ENCODE measurements at regions not wholly inside any gene's neighbourhood (a gene's known extent, or its start where the extent isn't known, plus 50 kb on each side); places are given as distances from the start of the nearest gene placed in this dataset.
"Not testable (repeated sequence)": the region's sequence is repeated elsewhere in the genome, so short reads cannot be mapped to it uniquely, and the experiment has no call there.

DNA sequence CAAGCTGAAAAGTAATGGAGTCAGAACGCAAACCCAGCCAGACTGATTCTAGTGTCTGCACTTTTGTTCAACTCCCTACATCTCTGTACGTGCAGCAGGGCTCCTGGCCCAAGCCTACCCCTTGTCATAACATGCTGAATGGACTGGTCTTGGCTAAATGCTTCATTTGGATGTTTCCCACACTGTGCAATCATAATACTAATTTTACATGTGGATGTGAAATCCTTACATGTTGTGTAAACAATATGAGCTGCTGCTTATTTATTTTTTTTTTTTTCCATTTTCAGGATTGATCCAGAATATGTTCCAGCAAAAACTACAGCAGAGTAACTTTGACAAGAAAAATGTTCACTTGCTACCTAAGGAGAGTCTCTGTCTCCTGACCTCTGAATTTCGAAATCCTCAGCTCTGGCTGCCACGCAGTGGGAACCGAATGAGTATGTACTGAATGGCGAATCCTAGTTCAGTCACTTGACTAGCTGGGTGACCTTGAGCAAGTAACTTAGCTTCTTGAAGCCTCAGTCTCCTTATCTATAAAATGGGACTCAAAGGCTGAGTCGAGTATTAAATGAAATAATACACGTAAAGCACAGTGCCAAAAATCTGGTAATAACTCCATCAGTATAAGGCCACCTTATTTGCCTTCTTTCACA, 133.4 kb downstream of the EHF start:
- no peak for DNase-seq (ENCODE audit: low spot score)

DNA sequence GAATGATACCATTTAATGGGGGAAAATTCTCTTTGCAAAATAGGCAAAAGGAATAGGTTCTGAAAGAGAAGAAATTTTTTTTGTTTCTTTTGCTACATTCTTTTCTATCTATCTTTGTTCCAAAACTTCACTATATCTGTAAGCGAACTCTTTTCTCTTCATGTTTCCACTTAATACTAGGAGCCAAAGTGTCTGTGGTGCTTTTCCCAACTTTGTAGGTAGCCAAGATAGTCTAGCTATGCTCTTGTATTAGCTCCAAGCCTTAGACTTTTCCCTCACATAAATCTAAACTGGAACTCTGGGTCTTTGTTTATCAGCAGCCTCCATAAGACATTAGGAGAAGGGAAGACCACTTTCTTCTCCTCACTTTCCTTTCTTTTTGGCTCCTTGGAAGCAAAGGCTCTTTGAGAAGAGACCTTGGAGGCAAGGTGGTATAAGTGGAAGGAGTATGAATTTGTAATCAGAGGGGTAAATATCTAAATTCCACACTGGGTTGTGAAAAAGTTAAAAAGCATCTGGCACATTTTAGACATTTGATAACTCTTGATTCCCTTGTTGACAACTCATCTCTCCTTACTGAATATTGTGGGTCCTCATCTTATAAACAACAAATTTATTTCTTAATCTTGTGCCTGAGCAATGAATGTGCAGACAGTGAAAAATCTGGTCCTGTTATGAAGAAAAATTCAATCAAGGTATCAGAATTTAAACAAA, 130.0 kb downstream of the EHF start:
- no peak for DNase-seq (ENCODE audit: low spot score)

DNA sequence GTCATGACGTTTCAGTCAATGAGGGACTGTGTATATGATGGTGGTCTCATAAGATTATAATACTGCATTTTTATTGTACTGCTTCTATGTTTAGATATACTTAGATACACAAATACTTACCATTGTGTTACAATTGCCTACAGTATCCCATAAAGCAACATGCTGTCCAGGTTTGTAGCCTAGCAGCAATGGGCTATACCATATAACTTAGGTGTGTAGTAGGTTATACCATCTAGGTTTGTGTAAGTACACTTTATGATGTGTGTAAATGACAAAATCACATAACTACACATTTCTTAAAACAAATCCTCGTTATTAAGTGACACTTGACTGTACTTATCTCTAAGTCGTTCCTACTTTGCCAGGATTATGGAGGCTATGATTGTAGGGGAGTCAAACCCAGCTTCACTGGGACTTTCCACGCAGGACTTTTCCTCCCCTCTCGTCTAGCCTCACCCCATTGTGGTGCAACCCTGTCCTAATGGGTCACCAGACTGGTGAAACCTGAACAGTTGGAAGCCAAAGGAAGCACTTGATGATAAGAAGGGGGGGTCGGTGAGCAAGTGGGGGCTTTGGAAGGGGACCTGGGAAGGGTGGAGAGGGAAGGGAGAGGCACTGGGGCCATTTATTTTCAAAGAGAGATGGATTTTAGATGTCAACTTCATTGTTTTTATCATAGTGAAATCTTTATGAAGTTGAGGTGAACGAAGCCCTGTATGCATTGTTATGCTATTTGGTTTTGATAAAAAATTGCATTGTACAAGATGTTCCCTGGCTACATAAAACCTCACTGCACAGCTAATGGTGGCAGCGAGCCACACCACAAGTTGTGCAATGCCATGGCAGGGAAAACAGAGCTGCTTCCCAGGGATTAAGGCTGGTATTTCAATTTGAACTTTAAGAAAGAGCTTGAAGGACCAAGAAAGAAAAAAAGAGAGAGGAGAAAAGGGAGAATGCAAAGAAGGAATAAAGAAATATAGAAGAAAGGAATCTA, 129.1 kb downstream of the EHF start:
- DNase-seq (ENCODE audit: low spot score), result no peak

DNA sequence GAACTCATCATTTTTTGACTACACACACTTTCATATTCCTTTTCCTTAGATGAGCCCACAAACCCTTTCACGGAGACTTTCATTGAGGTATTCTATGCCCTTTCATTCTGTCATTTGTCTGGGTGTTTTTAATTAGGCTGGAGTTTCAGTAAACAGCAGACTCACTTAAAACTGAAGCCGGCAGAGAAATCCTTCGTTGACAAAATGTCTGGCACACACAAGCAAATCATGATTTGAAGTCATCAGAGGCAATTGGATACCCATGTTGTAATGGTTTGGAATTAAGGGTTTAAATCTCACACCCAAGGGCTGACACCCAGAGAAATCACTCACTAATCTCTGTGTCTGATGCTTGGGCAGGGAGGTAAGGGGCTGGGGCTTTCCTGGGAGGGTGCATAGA, 127.1 kb downstream of the EHF start:
- no peak for DNase-seq (ENCODE audit: low spot score)

DNA sequence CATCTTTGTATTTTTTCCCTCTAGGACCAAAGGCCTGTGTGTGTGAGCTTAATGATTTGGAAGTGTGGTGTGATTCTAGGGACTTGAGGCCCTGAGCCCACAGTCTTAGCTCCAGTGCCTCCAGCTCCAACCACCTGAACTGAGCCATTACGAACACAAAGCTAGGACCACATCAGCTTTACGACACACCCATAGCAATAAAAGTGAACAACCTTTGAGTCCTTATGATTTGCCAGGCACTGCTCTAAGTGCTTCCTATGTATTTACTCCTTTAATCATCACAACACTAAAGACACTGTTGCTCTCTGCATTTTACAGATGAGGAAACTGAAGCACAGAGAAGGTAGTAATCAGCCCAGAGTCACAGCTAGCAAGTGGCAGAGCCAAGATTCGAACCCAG, 126.4 kb downstream of the EHF start:
- no peak for DNase-seq (ENCODE audit: low spot score)

DNA sequence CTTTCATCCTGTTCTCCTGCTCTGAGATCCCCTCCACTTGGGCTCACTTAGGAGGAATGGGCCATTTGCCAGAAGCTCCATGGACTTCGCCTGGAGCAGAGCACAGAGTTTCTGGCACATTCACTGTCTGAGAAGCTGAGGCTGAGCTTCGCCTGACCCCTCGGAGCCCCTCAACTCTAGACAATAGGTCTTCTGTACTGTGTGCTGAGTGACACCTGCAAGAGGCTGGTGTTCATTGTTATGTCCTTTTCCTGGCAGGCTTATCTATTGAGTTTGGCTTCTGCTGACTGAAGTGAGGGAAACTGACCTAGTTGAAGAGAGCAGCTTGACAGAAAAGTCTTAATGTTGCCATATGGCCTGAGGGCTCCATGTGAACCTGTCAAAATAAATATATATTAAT, 124.3 kb downstream of the EHF start:
- no peak for DNase-seq (ENCODE audit: low spot score)

DNA sequence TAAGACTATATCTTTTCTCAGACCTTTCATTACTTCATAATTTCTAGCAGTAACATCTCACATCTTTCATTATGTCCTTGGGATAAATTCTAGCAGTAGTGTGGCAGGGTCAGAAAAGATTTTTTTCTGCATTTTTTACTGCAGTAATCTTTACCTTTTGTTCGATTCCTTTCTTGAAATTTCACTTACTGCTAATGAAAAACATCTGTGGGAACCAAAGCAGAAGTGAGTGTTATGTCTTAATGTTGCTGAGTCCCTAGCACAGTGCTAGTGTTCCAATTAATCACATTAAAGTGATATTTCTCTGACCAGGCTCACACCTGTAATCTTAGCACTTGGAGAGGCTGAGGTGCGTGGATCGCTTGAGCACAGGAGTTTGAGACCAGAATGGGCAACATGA, 123.6 kb downstream of the EHF start:
- DNase-seq (ENCODE audit: low spot score), result no peak

DNA sequence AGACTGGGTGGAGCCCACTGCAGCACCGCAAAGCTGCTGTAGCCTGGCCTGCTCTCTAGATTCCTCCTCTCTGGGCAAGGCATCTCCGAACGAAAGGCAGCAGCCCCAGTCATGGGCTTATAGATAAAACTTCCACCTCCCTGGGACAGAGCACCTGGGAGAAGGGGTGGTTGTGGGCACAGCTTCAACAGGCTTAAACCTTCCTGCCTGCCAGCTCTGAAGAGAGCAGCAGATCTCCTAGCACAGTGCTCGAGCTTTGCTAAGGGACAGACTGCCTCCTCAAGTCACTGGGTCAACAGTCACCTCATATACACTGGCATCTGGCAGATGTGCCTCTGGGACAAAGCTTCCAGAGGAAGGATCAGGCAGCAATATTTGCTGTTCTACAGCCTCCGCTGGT, 117.3 kb downstream of the EHF start:
- DNase-seq (ENCODE audit: low spot score), result no peak

DNA sequence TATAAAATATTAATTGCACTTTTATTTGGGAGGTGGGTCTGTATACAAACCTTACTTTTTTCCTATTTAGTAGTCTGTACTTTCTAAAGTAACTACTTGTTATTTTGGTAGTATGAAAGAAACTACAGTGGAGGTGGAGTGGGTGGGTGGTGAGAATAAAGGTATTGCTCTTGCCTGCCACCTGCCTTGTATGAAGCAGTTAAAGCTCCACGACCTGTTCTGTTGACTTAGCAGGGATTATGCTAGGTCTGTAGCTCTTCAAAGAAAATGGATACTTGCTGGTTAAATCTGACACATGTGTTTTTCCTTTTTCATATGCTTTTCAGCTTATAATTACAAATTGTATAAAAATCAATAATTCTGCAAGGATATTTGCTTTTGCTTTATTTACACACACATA, 111.9 kb downstream of the EHF start:
- no peak for DNase-seq (ENCODE audit: low spot score)

DNA sequence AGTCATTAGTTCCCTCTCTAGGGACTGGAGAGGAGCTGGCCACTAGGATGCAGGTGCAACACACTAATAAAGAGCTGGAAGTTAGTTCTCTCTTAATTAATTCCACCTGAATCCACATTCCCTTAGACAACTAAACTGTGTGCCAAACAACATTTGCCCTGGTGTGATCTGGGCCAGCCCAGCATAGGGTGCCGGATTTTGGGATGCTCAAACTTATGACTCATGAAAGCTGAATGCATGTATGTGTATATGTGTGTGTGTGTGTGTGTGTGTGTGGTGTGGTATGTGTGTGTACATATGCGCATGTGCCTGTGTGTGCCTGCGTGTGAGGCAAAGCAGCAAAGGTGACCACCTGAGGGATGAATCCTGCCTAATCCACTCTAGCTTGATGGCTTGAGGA, 110.7 kb downstream of the EHF start:
- no peak for DNase-seq (ENCODE audit: low spot score)

DNA sequence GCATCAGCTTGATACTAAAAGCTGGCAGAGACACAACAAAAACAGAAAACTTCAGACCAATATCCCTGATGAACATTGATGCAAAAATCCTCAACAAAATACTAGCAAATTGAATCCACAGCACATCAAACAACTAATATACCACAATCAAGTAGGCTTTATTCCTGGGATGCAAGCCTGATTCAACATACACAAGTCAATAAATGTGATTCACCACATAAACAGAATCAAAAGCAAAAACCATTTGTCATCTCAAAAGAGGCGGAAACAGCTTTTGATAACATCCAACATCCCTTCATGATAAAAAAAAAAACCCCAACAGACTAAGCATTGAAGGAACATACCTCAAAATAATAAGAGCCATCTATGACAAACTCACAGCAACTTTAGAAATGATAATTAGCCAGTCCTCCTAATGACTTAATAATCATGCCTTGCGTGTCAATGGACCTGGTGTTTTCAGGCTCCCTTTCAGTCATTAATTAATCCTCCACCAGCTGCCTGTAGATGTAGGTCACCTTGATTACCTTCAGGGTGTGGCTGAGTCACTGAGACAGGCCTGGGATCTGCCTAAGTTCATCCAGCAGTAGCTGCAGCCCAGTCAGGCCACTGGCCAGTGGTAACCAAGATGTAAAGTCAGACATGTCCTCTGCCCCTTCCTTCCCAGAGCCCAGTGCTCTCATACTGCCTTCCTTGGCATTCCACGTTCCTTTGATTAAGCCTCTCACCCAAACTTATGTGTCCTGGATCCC, 109.8 kb downstream of the EHF start:
- DNase-seq (ENCODE audit: low spot score), result no peak

DNA sequence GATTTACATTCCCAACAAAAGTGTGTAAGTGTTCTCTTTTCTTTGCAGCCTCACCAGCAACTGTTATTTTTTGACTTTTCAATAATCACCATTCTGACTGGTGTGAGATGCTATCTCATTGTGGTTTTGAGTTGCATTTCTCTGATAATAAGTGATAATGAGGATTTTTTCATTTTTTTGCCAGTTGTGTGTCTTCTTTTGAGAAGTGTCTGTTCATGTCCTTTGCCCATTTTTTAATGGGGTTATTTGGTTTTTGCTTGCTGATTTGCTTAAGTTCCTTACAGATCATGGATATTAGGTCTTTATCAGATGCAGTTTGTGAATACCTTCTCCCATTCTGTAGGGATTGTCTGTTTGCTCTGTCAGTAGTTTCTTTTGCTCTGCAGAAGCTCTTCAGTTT, 107.7 kb downstream of the EHF start:
- no peak for DNase-seq (ENCODE audit: low spot score)

DNA sequence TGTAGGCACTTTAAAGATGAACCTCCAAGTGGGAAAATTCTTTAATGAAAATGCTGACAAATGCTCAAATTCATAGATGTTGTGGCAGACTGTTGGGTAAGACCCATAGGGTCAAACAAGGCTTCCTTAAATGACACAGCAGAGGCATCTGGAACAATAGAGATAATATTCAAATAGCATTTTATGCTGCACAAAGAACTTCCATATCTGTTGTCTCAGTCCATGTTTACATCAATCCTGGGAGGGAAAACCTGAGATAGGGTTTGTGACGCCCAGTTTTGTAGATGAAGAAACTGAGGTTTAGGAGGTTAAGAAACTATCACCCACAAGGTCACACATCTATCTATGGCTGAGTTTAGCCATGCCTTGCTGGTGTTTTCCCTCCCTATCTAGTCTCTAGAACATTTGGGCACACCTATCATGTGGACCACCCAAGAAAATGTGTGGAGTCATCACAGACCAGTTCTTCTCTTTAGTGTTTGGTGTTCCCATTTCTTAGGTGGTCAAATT, 106.4 kb downstream of the EHF start:
- DNase-seq (ENCODE audit: low spot score), result no peak

DNA sequence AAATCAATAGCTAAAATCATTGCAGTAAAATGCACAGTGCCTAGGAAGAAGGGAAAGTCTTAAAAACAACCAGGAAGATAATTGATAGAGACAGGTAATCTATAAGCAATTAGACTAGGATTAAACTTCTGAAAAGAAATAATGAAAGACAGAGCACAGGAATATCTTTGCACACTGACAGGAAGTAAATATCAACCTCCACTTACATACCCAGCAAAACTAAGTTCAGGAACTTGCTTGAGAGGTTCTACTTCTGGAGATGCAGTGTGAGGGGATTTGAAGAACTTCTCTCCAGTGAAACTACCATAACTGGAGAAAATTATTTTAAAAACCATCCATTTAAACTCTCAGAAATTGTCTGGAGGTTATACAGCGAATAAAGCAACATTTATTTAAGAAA, 104.1 kb downstream of the EHF start:
- DNase-seq (ENCODE audit: low spot score), result no peak

DNA sequence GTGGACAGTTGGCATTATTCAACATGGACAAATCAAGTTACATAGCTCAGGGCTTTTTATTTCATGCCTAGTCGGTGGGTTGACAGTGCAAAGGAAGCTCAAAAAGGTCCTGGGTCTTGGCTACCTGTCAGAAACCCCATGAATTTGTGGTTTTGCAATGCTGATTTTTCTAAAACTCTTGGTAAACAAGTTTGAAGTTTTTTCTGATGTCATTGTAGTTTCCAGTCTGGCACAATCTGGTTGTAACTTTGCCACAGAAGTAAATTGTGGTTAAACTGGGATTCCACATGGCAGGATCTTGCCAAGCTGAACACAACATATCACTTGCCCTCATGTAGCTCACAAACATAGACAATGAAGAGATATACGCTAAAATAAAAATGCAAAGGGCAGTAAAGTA, 100.8 kb downstream of the EHF start:
- DNase-seq (ENCODE audit: low spot score), result no peak

DNA sequence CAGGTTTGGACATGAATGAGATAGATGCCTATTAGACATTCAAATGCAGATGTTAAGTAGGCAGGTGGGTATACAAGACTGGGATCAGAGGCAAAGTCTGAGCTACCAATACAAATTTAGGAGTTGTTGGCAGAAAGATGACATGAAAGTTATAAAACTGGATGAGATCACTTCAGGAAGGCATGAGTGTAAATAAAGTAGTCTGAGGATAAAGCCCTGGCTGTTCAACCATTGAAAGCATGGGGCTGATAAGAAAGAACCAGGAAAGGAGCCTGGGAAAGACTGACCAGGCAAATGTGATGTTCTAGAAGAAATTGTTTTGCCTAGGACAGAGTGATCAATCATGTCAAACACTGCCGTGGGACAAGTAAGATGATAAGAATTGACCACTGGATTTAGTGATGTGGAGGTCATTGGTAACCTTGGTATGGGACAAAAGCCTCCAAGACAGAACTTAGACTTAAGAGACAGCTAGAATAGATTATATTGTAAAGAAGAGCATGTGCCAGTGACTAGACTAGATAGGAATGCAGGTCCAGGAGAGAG, 98.5 kb downstream of the EHF start:
- no peak for DNase-seq (ENCODE audit: low spot score)

DNA sequence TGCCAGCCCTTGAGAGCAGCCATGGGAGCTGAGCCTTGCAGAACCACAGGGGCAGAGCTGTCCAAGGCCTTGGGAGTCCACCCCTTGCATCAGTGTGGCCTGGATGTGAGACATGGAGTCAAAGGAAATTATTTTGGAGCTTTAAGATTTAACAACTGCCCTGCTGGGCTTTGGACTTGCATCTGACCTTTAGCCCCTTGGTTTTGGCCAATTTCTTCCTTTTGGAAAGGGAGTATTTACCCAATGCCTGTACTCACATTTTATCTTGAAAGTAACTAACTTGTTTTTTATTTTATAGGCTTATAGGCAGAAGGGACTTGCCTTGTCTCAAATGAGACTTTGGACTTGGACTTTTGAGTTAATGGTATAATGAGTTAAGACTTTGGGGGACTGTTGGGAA, 92.7 kb downstream of the EHF start:
- not testable (repeated sequence) for DNase-seq (ENCODE audit: low spot score)

All from COLO829 (cell line).